Gastrocnemius medialis (tissue), 4 donors: ENCODE measurements at regions not wholly inside any gene's neighbourhood (a gene's known extent, or its start where the extent isn't known, plus 50 kb on each side); places are given as distances from the start of the nearest gene placed in this dataset.

Experiments used
- POLR2A ChIP-seq, 2 donors: fragments of 450-650 bp; IDR thresholded peaks; one replicate each; pipeline ENCODE4 v1.6.1; 2017; ENCODE audit warnings: antibody characterized with exemption in 2 of 2, mild to moderate bottlenecking in 2 of 2, moderate library complexity in 2 of 2
- TF ChIP-seq, protein P1 (sequence below), 5 experiments: fragments of 450-650 bp in 3 of 5; fragments of 200-600 bp in 2 of 5; sonication (generic) in 2 of 5; IDR thresholded peaks in 4 of 5; conservative IDR thresholded peaks in 1 of 5; 1 replicate in 4 of 5; 2 replicates in 1 of 5; pipeline ENCODE4 v1.5.1; 2016 to 2019; ENCODE audit warnings: antibody characterized with exemption in 5 of 5, mild to moderate bottlenecking in 3 of 5, moderate library complexity in 3 of 5

DNA sequence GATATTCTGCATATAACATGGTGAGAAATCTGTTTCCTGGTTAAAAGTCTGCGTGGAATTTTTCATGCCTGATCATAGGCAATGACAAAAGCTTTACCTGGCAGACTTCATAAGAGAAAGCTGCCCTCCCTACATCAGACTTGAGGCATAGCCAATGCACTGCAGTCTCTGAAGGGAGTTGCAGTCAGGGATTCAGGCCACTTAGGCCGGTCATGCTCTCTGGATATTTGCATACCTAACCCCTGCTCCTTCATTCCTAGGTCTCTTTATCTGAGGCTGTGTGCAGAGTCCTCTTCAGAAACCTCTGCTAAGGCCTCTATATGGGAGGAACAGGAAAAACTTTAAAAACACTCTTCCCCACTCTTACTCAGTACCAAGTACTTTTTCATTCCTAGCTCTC, 287.4 kb downstream of the PCDH17 start:
- TF ChIP-seq POLR2A (IDR thresholded peaks at IDR 0.05): no peak
- TF ChIP-seq, protein P1, sequence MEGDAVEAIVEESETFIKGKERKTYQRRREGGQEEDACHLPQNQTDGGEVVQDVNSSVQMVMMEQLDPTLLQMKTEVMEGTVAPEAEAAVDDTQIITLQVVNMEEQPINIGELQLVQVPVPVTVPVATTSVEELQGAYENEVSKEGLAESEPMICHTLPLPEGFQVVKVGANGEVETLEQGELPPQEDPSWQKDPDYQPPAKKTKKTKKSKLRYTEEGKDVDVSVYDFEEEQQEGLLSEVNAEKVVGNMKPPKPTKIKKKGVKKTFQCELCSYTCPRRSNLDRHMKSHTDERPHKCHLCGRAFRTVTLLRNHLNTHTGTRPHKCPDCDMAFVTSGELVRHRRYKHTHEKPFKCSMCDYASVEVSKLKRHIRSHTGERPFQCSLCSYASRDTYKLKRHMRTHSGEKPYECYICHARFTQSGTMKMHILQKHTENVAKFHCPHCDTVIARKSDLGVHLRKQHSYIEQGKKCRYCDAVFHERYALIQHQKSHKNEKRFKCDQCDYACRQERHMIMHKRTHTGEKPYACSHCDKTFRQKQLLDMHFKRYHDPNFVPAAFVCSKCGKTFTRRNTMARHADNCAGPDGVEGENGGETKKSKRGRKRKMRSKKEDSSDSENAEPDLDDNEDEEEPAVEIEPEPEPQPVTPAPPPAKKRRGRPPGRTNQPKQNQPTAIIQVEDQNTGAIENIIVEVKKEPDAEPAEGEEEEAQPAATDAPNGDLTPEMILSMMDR (IDR thresholded peaks at IDR 0.05 in 4 of 5, conservative IDR thresholded peaks at IDR 0.05 in 1 of 5): no peak
